NCI-H2171 (cell line): ENCODE measurements at regions not wholly inside any gene's neighbourhood (a gene's known extent, or its start where the extent isn't known, plus 50 kb on each side); places are given as distances from the start of the nearest gene placed in this dataset.
"Not testable (repeated sequence)": the region's sequence is repeated elsewhere in the genome, so short reads cannot be mapped to it uniquely, and the experiment has no call there.

ENCODE experiments used
- DNase-seq: peaks from one replicate; lab custom pipeline; 2025; lab: John Stamatoyannopoulos, UW

DNA sequence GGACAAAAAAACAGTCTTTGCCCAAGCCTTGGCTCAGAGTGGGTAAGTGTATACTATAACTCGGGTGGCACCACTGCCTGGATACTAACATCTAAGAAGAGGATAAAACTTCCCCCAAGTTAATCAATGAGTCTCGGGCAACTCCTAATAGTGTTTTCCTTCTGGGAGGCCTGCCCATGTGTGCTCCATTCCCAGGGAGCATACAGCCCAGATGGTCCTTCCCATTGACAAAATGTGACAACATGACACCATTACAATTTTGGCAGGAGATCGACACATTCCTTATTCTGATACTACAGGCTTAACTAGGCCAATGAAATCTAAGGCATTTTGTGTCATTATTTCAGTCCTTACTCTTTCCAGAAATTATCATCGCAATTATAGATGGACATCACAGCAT lies 52.7 kb upstream of the CRIM1 start:
- DNase-seq = no peak

DNA sequence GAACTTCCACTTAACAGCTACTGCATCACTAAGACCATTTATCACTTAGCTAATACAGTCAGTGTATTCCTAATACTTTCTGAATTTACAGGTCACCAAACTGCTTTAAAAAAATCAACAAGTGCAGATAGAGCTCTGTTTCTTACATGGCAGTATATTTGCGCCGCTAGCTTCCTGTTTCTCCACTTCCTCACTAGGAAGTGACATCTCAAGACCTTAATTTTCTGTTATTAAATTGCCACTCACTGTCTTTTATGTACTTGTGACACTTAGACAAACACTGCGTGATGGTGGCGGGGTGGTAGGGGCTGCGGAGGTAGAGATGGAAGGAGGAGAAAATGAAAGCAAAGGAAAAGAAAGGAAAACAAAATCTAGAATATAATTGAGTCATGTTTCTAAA lies 53.7 kb upstream of the CRIM1 start:
- no peak for DNase-seq

DNA sequence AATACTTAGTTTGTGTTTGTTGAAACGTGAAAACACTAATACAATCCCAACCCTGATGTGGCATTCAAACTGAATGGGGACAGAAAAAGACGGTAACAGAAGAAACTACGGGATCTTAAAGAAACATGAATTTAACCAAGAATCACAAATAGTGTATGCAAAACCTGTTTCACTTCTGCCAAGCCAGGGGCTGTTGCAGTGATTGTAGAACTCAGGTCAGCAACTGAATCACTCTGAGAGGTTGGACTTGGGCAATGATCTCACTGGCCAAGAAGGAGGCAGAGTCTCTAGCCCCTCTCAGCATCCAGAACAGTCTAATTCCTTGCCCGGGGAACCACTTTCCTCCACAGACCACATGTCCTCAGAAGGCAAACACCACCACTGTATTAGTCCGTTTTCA lies 54.9 kb upstream of the CRIM1 start:
- DNase-seq = no peak

DNA sequence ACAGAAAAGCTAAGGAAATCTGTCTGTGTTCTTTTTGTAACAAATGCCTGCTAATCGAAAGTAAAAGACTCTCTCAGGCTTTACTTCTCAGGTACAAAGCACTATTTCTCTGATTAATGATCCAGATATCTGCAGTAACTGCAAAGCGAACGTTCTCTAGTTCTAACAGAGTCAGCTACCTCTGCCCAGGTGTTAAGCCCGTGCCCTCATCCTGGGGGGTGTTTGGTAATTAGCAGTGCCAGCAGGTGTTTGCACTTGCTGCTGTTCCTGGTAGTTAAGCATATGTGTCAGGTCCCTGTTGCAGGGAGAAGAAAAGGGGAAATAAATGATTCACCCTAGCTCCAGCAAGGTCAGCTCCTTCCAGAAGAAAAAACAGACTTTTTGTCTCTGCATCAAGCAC lies 58.8 kb upstream of the CRIM1 start:
- no peak for DNase-seq

DNA sequence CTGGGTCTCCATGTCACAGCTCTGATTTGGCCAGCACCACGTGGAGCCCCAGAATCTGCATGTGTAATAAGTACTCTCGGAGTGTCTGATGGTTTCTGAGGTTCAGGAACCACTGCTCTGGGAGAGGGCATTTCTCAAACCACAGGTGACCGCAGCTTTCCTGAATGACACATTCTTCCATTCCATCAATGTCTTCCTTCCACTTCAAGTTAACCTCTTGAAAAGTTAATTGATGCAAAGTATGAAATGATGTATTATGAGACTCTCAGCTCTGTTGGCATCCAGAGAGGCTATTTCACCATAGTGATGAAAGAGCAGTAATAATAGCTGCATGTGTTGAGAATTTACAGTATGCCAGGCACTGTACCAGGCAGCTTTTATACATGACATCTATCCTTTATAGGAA lies 61.3 kb upstream of the CRIM1 start:
- no peak for DNase-seq

DNA sequence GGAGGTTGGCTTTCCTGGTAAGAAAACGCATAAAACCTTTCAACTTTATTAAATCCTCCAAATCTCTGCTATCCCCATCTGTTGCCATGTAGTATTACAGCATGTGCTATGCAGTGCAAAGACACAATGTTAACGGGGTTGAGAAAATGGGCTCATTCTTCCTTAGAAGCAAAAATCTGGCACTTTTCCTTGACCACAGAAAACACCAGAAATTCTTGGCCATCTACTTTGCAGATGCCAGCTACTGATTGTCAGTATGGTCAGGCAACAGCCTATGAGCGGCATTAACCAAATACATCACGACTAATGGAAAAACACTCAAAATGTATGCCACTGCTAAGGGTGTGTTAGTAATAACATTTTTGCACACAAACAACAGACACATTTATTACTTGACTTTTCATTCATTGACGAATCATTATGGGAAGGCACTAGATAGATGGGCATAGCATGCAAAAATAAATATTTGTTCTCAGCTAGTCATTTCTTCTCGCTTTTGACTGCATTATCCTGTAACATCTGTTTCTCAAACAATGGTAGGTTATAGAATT lies 65.2 kb upstream of the CRIM1 start:
- DNase-seq = no peak

DNA sequence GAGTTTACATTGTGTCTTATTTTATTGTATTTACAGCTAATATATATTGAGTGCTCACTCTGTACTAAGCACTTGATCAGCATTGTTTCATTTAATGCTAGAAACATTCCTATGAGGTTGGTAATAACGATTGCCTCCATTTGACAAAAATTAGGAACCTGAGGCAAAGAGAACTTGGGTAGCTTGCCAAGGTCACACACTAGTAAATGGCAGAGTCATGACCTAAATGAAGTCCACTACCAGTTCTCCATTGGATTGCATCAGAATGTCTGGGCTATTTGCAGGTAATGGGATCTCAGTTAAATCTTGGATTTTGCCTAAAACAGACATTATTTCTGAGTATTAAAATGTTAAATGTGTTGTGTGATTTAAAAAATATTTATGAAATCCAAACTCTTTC lies 65.8 kb upstream of the CRIM1 start:
- no peak for DNase-seq

DNA sequence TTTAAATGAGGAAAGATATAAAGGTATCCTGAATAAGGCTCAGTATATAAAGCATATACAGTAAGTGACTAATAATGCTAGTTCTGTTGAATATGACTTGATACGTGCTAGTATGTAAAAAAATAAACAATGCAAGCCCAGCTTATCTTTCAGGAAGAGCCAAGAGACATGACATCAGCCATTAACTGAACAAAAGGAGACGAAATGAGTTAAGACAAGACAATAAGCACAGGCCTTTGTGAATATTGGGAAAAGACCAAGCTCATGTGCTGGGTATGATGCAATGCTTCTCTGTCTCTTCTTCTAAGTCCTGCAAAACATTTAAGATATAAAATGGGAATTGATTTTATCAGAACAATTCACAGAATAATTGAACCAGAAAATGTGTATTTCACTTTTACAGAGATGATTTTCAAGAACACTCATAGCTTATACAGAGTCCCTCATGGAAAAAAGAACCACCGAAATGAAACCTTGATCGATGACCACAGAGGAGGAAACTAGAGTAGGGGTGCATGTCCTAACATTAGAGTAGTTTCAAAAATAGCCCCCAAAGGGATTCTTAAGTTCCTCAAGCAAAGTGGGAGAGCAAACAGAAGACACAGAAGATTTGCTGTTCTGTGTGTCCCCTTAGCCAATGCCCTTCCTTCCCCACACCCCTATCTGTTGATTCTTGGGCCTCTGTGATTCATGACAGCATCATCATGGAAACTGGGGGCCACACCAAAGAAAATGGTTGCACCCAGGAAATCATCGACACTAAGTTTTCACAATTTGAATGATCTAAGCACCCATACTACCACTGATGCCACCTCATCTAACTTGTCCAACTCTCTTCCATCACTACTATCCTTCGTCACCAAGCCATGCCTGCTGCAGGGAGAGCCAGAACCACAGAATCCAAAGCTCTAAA lies 68.0 kb upstream of the CRIM1 start:
- DNase-seq = no peak

DNA sequence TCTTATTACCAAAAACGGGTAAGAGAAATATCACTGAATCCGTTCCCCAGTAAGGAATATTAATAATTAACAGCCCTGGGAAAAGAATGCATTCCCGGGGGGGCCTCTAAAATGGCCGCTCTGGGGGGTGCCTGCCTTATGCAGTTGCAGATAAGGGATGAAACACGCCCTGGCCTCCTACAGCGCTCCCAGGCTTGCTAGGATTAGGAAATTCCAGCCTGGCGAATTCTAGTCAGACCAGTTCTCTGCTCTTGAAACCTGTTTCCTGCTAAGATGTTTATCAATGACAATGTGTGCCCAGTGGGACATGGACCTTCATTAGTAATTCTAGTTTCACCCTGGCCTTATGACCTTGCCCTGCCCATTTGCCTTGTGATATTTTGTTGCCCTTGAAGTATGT lies 76.1 kb upstream of the CRIM1 start:
- not testable (repeated sequence) for DNase-seq

DNA sequence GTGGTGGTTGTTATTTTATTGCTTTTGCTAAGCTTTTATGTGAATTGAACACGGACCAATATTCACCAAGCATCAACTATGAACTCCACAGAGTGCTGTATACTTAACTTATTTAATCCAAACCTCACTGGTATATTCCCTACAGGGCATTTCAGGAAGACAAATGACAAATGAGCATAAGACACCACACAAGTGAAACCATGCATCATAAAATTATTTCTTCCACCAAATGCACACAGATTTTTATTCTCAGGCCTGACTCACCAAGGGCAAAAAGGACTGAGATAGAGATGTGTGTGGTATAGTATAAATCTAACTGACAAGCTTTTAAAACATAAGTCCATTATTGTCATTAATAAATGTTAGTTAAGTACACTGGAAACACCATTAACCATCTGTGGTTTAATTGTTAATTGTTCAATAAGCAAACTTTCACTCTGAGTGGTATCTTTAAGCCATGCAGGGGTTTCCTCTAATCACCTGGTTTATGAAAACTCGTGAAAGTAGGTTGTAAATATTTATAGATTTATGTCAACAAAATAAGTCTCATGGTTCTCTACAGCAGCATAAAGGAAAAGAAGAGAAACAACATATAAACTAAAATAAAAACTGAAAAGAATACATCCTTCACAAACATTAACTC lies 77.6 kb upstream of the CRIM1 start:
- DNase-seq = no peak

DNA sequence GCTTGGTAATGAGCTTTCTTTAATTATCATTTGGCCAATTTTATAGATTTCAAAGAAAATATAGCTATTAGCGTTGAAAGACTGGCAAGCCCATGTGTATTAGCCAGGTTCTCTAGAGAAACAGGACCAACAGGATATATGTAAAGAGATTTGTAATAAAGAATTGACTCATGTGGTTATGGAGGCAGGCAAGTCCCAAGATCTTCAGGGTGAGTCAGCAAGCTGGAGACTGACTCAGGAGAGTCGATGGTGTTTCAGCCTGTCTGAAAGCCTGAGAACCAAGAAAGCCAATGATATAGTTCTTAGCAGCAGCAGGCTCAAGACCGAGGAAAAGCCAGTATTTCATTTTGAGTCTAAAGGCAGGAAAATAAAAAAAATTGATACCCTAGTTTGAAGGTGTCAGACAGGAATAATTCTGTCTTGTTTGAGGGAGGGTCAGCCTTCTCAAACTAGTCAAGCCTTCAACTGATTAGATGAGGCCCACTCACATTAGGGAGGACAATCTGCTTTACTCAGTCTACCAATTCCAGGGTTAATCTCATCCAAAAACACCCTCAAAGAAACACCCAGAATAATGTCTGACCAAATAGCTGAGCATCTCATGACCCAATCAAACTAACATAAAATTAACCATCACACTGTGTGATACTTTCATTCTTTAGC lies 78.3 kb upstream of the CRIM1 start:
- DNase-seq = no peak

DNA sequence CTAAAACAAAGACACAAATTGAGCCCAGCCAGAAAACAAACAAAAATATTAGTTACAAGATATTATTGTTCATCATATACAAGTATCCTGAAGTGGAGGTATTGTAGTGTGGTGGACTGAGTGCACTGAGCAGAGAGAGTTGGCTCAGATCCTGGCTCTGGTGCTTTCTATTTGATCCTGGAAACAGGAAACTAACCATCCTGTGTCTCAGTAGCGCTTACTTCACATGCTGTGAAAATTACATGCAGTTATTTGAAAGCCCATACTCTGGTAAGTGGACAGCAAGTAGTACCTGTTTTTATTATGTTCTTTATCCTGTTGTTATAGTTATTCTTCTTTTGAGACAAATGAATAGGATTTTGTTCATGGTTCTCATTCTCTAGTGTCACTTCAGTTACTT lies 84.3 kb upstream of the CRIM1 start:
- DNase-seq = no peak

DNA sequence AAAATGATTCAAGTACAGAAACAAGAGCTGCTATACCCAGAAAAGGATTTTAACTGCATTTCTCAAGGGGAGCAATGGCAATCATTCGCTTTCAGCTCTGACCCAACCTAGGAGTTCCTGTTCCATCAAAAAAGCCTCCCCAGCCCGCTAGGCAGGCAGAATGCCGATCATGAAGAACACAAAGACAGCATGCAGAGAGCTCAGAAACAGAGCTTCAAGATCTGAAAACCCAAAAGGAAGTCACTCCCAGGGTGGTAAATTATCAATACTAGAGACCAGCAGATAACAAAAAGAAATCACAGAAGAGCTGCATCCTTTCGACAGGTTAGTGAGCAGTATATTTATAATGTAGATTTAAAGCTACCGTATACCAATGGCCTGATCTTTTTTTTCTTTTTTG lies 84.8 kb upstream of the CRIM1 start:
- DNase-seq = no peak

DNA sequence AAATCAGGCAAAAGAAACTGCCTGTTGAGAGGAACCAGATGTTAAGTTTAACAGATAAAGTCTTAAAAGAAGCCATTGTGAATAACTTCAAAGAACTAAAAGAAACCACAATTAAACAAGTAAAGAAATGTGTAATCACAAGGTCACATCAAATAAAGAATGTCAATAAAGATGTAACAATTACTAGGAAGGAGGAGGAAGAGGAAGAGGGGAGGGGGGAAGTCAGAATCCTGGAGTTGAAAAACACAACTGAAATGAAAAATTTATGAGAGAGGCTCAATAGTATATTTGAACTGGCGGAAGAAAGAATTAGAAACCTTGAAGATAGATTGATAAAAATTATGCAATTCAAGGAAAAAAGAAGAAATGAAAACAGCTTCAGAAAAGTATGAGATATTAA lies 88.4 kb upstream of the CRIM1 start:
- no peak for DNase-seq

DNA sequence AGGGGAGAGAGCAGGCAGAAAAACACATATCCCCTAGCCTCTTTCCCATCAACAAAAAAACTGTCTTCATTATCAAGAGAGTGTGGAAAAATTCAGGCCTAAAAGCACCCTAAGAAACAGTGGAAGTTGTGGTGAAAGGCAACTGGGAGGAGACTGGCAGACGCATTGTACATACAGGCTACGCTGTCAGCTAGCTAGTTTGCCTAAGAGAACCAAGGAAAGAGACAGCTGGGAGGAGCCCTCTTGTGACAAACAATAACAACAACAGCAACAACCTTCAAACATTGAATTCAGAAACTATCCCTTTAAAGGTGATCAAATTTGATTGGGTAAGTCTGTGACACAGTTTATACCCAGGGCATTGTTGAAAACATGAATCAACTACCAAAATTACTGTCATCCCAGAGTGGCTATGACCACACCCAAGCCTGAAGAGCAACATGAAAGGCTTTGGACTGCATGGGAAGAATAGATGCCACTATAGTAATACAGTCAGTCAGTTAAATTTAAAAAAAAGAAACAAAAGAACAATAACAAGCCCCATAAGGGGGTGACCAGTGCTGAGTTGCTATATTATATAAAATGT lies 88.9 kb upstream of the CRIM1 start:
- no peak for DNase-seq

DNA sequence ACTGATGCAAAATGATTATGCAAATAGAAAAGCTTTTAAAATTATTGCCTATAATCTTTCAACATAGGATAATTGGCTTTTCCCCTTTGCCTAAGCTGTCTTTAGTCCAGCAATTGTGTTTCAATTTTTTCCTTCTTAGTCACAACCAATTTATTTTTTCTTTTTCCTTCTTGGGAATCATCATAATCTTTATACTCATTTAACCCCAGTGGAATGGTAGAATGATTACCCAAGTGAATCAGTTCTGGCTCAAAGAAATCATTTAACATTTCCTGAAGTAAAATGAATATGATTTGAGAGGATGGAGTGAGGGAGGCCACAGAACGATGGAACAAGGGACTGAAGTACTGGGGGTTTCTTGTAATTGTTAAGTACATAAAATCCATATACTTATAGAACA lies 93.0 kb upstream of the CRIM1 start:
- DNase-seq = no peak

DNA sequence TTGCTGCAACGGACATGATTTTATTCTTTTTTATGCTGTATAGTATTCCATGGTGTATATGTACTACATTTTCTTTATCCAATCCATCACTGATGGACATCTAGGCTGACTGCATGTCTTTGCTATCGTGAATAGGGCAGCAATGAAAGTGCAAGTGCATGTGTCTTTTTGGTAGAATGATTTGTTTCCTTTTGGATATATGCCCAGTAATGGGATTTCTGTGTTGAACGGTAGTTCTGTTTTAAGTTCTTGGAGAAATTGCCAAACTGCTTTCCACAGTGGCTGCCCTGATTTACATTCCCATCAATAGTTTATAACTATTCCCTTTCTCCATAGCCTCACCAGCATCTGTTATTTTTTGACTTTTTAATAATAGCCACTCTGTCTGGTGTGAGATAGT lies 99.7 kb upstream of the CRIM1 start:
- no peak for DNase-seq

DNA sequence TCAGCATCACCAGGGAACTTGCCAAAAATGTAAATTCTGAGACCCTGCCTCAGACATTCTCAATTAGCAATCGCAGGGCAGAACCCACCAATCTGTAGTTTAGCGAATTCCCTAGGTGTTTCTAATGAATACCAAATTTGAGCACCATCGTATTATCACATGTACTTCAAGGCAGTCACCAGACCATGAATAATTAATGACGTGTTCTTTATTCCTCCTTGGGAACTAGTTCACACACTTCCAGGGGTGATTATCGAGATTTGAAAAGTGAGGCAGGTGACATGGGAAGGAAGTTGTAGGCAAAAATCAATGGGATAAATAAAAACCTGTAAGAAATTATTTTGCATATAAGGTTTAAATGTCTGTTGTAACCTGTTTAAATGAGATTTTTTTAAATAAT lies 102.5 kb upstream of the CRIM1 start:
- DNase-seq = no peak

DNA sequence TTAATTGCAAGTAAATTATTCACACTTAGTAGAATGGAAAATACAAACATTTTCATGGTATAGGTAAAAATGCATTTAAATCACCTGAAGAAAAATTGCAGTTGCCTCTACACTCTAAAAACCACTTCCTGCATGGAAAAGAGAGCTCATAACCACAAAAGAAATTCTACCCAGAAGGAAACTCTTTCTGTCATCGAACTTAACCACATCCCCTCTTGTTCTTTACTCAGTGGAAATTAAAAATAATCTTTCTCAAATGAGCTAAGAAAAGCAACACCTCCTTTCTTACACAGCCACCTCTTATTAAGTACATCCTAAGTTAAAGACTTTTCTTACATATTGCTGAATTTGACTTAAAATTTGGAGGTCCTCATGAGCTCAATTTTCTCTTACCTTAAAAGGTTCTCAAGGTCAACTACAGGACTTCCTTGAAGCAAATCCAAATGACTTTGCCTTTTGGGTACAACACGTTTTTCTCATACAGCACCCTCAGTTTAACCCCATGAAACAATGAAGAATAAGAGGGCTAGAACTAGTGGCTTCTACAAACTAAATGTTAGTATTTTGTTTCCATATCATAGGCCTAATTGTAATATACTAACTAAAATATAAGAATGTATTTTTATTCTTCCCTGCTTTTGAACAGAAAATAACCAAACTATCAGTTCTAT lies 109.1 kb upstream of the CRIM1 start:
- DNase-seq = no peak

DNA sequence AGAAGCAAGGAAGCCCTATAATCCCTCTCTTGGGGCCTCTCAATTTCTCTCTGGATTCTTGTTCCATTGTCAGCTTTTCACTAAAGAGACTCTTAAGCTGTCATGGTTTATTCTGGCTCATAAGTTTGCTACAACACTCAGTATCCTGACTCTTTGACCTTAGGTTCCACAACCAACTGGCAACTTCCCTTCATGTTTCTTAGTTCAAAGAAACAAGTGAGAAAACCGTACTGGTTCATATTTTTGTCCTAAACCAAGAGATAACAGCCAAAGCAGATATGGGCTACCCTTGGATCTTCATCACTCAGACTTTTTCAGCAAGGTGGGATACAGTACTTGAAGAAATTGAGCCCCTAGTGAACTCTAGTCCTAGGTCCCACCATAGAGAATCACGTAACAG lies 109.9 kb upstream of the CRIM1 start:
- DNase-seq = no peak

DNA sequence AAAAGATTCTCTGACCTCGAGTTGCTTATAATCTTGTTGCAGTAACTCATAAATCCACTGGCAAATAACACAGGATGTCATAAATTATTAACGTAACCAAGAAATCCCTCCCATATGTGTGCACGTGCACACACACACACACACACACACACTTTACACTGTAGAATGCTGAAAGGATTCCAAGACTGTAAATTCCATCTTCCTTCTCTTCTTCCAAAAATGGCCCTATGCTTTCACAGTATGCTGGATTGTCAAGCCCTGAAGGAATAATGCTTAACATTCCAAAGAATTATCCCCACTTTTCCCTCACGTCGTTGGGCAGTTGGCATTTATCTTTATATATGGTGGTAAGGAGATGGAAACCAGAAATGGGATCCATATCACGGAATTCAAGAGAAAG lies 117.5 kb upstream of the CRIM1 start:
- DNase-seq = no peak

DNA sequence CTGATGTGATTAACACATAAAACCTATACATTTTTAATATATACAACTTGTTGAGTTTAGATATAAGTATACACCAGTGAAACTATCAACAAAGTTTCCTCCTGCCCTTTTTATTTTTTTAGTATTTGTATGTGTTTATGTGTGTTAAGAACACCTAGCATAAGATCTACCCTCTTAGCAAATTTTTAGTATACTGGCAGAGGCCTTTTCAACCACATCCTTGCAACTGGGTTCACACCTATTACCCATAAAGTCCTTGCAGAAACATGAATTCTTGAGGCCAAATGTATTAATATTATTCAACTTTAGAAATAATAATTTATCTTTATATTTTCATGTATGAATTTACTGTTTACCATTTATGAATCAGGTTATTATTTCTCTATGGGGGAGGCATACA lies 119.7 kb upstream of the CRIM1 start:
- no peak for DNase-seq
